ENCODE measurements at regions not wholly inside any gene's neighbourhood (a gene's known extent, or its start where the extent isn't known, plus 50 kb on each side); places are given as distances from the start of the nearest gene placed in this dataset.

DNA sequence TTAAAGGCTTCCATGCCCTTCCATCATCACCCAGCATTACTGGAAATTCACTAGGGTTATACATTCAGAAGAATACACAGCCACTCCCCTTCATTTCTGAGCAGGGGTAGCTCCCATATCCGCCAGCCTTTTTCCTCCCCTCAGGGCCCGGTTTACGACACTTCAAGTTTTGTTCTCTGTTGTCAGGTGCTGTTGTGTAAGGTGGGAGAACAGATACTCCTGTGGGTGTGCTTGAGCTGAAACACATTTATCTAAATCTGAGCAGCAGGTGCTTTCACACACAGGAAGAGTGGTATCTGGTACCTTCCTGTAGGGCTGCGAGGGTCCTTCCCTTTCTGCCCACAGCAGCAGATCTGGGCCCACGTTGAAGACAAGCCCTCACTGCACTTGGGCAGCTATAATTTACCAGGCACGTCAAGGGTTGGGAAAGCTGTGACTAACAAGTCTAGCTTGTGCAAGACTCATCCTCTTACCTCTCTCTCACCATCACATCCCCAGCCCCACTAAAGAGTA lies 215.8 kb upstream of the RREB1 start (continued):
- TF ChIP-seq ZNF148 (tag by site-specific recombination; IDR thresholded peaks at IDR 0.05; ENCODE audit: borderline replicate concordance) = no peak
- no peak for TF ChIP-seq ZNF664 (tag by site-specific recombination; IDR thresholded peaks at IDR 0.05)
- no peak for TF ChIP-seq ZNF473 (tag by site-specific recombination; IDR thresholded peaks at IDR 0.05)
- TF ChIP-seq ZNF184 (tag by site-specific recombination; IDR thresholded peaks at IDR 0.05) = no peak

DNA sequence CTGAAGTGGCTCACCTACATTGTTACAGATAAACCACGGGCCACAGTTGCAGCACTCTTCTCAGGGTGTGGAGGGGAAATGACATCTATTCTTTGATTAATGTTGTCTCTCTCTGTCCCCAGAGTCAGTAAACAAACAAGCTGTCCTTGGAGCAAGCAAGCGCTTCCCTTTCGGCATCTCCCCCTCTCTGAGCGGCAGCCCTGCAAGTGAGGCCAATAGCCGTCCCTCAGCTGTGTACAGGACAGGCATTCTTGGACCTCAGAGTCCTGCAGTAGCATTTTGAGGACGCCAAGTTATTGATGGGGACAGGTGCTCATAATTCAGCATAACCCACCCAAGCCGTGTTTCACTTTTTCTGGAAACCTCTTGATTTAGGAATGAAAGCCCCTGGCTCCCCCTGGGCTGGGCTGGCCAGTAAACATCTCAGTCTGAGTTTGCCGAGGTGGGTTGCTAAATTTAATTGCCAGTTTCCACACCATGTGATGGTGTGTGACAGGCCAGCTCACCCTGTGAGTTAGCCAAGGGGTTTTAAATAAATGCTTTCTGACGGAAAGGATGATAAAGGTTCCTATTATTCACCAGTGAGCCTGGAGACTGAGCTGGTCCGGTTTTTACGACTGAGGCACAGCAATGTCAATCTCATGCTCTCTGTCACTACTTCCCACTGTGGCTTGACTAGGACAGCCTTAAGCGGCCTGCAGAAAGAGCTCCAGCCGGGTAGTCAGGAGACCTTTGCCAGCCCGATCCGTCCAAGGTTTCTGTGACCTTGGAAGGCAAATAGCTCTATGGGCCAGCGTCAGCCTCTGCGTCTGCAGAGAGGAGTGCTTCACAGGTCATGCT lies 214.8 kb upstream of the RREB1 start:
- ChIA-PET CTCF (interaction anchor here (1.3 kb wide), 1 partner anchor 10 kb away, joined by 3 read pairs; no protein-coding TSS in a partner anchor), POLR2A (interaction anchor here (0.5 kb wide), 1 partner anchor 113 kb away, joined by 3 read pairs; no protein-coding TSS in a partner anchor)
- Histone ChIP-seq H3K4me1 (ENCODE audit: control insufficient read depth, insufficient read depth, low read length) (no peaks in the 10 kb centered on the region), H3K36me3 (ENCODE audit: control insufficient read depth in 2 of 2, insufficient read depth in 1 of 2, low read length in 2 of 2) (no peaks in the 10 kb centered on the region), H3K9me3 (ENCODE audit: control insufficient read depth, insufficient read depth, low read depth, low read length) (no peaks in the 10 kb centered on the region), H3K4me3 (ENCODE audit: low read depth, low read length) (no peak overlapping the region), H3K27ac (ENCODE audit: extremely low read depth, low read depth, low read length) (no peak overlapping the region)
- TF ChIP-seq FEZF1 (tag by site-specific recombination; IDR thresholded peaks at IDR 0.05) = no peak
- no peak for TF ChIP-seq ZNF664 (tag by site-specific recombination; IDR thresholded peaks at IDR 0.05)
- TF ChIP-seq, protein P1, sequence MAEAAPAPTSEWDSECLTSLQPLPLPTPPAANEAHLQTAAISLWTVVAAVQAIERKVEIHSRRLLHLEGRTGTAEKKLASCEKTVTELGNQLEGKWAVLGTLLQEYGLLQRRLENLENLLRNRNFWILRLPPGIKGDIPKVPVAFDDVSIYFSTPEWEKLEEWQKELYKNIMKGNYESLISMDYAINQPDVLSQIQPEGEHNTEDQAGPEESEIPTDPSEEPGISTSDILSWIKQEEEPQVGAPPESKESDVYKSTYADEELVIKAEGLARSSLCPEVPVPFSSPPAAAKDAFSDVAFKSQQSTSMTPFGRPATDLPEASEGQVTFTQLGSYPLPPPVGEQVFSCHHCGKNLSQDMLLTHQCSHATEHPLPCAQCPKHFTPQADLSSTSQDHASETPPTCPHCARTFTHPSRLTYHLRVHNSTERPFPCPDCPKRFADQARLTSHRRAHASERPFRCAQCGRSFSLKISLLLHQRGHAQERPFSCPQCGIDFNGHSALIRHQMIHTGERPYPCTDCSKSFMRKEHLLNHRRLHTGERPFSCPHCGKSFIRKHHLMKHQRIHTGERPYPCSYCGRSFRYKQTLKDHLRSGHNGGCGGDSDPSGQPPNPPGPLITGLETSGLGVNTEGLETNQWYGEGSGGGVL (tag by site-specific recombination; IDR thresholded peaks at IDR 0.05) = no peak
- TF ChIP-seq ZNF211 (tag by site-specific recombination; IDR thresholded peaks at IDR 0.05; ENCODE audit: low read depth) = no peak
- TF ChIP-seq KLF1 (tag by site-specific recombination; IDR thresholded peaks at IDR 0.05) = no peak
- TF ChIP-seq SP2 (tag by site-specific recombination; IDR thresholded peaks at IDR 0.05) = no peak
- TF ChIP-seq ZNF843 (tag by site-specific recombination; IDR thresholded peaks at IDR 0.05) = no peak
- TF ChIP-seq SETDB1 (IDR thresholded peaks at IDR 0.05; ENCODE audit: insufficient read length, low read length) = no peak
- no peak for TF ChIP-seq ZNF521 (tag by site-specific recombination; IDR thresholded peaks at IDR 0.05)
- no peak for TF ChIP-seq ELK4 (IDR thresholded peaks at IDR 0.05; ENCODE audit: borderline replicate concordance, low read depth, low read length)
- TF ChIP-seq ZNF776 (tag by site-specific recombination; IDR thresholded peaks at IDR 0.05; ENCODE audit: borderline replicate concordance) = no peak
- TF ChIP-seq ZNF133 (tag by site-specific recombination; IDR thresholded peaks at IDR 0.05) = no peak
- no peak for TF ChIP-seq SCRT2 (tag by site-specific recombination; IDR thresholded peaks at IDR 0.05)
- no peak for TF ChIP-seq KLF10 (tag by site-specific recombination; IDR thresholded peaks at IDR 0.05)
- TF ChIP-seq TCF7L2 (IDR thresholded peaks at IDR 0.05; ENCODE audit: borderline replicate concordance, low read depth, low read length) = no peak

Measured in HEK293 (cell line).